ENCODE measurements at regions not wholly inside any gene's neighbourhood (a gene's known extent, or its start where the extent isn't known, plus 50 kb on each side); places are given as distances from the start of the nearest gene placed in this dataset.

DNA sequence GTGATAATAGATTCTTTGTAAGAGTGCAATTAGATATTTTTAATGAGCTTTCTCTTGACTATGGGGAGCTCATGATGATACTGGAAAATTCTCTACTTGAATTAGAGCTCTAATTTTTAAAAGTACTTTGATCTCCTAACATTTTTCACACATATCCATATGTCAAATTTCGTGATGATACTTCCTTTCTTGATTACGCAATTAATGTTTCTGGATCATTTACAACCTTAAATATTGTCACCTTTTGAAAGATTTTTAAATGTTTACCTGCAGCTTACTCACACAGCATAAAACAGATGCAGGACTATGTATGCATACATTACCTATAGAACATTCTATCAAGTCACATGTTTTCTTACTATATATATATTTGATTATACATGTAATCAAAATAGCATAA is 598.5 kb upstream of the DSEL start (continued):
- TF ChIP-seq, protein P1, sequence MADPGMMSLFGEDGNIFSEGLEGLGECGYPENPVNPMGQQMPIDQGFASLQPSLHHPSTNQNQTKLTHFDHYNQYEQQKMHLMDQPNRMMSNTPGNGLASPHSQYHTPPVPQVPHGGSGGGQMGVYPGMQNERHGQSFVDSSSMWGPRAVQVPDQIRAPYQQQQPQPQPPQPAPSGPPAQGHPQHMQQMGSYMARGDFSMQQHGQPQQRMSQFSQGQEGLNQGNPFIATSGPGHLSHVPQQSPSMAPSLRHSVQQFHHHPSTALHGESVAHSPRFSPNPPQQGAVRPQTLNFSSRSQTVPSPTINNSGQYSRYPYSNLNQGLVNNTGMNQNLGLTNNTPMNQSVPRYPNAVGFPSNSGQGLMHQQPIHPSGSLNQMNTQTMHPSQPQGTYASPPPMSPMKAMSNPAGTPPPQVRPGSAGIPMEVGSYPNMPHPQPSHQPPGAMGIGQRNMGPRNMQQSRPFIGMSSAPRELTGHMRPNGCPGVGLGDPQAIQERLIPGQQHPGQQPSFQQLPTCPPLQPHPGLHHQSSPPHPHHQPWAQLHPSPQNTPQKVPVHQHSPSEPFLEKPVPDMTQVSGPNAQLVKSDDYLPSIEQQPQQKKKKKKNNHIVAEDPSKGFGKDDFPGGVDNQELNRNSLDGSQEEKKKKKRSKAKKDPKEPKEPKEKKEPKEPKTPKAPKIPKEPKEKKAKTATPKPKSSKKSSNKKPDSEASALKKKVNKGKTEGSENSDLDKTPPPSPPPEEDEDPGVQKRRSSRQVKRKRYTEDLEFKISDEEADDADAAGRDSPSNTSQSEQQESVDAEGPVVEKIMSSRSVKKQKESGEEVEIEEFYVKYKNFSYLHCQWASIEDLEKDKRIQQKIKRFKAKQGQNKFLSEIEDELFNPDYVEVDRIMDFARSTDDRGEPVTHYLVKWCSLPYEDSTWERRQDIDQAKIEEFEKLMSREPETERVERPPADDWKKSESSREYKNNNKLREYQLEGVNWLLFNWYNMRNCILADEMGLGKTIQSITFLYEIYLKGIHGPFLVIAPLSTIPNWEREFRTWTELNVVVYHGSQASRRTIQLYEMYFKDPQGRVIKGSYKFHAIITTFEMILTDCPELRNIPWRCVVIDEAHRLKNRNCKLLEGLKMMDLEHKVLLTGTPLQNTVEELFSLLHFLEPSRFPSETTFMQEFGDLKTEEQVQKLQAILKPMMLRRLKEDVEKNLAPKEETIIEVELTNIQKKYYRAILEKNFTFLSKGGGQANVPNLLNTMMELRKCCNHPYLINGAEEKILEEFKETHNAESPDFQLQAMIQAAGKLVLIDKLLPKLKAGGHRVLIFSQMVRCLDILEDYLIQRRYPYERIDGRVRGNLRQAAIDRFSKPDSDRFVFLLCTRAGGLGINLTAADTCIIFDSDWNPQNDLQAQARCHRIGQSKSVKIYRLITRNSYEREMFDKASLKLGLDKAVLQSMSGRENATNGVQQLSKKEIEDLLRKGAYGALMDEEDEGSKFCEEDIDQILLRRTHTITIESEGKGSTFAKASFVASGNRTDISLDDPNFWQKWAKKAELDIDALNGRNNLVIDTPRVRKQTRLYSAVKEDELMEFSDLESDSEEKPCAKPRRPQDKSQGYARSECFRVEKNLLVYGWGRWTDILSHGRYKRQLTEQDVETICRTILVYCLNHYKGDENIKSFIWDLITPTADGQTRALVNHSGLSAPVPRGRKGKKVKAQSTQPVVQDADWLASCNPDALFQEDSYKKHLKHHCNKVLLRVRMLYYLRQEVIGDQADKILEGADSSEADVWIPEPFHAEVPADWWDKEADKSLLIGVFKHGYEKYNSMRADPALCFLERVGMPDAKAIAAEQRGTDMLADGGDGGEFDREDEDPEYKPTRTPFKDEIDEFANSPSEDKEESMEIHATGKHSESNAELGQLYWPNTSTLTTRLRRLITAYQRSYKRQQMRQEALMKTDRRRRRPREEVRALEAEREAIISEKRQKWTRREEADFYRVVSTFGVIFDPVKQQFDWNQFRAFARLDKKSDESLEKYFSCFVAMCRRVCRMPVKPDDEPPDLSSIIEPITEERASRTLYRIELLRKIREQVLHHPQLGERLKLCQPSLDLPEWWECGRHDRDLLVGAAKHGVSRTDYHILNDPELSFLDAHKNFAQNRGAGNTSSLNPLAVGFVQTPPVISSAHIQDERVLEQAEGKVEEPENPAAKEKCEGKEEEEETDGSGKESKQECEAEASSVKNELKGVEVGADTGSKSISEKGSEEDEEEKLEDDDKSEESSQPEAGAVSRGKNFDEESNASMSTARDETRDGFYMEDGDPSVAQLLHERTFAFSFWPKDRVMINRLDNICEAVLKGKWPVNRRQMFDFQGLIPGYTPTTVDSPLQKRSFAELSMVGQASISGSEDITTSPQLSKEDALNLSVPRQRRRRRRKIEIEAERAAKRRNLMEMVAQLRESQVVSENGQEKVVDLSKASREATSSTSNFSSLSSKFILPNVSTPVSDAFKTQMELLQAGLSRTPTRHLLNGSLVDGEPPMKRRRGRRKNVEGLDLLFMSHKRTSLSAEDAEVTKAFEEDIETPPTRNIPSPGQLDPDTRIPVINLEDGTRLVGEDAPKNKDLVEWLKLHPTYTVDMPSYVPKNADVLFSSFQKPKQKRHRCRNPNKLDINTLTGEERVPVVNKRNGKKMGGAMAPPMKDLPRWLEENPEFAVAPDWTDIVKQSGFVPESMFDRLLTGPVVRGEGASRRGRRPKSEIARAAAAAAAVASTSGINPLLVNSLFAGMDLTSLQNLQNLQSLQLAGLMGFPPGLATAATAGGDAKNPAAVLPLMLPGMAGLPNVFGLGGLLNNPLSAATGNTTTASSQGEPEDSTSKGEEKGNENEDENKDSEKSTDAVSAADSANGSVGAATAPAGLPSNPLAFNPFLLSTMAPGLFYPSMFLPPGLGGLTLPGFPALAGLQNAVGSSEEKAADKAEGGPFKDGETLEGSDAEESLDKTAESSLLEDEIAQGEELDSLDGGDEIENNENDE (IDR thresholded peaks at IDR 0.05; ENCODE audit: insufficient replicate concordance, low read length) = no peak
